ENCODE measurements at regions not wholly inside any gene's neighbourhood (a gene's known extent, or its start where the extent isn't known, plus 50 kb on each side); places are given as distances from the start of the nearest gene placed in this dataset.

DNA sequence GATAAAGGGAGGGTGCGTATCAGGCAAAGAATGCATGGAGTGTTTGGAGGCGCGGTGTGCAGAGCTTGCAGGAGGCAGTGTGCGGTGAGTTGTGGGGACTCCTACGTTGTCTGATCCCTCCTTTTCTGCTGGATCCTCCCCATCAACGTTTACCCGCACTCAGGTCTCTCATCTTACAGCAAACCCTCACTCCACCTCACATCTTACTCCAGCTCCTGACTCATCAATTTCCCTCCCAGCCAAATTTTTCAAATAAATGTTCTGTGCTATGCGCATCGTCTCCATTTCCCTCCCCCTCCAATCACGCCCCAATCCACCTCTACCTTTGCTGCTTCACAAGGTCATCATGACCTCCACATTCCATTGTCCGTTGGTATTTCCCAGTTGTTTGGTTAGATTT is 138.9 kb upstream of the KLF4 start:
- TF ChIP-seq POLR2A (IDR thresholded peaks at IDR 0.05) = no peak
- TF ChIP-seq, protein P1, sequence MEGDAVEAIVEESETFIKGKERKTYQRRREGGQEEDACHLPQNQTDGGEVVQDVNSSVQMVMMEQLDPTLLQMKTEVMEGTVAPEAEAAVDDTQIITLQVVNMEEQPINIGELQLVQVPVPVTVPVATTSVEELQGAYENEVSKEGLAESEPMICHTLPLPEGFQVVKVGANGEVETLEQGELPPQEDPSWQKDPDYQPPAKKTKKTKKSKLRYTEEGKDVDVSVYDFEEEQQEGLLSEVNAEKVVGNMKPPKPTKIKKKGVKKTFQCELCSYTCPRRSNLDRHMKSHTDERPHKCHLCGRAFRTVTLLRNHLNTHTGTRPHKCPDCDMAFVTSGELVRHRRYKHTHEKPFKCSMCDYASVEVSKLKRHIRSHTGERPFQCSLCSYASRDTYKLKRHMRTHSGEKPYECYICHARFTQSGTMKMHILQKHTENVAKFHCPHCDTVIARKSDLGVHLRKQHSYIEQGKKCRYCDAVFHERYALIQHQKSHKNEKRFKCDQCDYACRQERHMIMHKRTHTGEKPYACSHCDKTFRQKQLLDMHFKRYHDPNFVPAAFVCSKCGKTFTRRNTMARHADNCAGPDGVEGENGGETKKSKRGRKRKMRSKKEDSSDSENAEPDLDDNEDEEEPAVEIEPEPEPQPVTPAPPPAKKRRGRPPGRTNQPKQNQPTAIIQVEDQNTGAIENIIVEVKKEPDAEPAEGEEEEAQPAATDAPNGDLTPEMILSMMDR (IDR thresholded peaks at IDR 0.05) = no peak
- Histone ChIP-seq H3K4me3 (no peak overlapping the region), H3K27ac (no peak overlapping the region), H3K36me3 (no peaks in the 10 kb centered on the region), H3K27me3 (no peaks in the 10 kb centered on the region), H3K9me3 (no peaks in the 10 kb centered on the region), H3K4me1 (no peaks in the 10 kb centered on the region)
- DNase-seq = no peak

- Histone ChIP-seq H3K9me3 (no peaks in the 10 kb centered on the region), H3K36me3 (no peaks in the 10 kb centered on the region), H3K4me1 (no peaks in the 10 kb centered on the region), H3K27ac (no peak overlapping the region), H3K27me3 (no peaks in the 10 kb centered on the region), H3K4me3 (no peak overlapping the region)
- no peak for DNase-seq
- TF ChIP-seq, protein P1 (IDR thresholded peaks at IDR 0.05) = no peak
- TF ChIP-seq POLR2A (IDR thresholded peaks at IDR 0.05) = no peak
Measured at GRCh38 chr9:107627781-107628180, 138.2 kb upstream of the KLF4 start.

DNA sequence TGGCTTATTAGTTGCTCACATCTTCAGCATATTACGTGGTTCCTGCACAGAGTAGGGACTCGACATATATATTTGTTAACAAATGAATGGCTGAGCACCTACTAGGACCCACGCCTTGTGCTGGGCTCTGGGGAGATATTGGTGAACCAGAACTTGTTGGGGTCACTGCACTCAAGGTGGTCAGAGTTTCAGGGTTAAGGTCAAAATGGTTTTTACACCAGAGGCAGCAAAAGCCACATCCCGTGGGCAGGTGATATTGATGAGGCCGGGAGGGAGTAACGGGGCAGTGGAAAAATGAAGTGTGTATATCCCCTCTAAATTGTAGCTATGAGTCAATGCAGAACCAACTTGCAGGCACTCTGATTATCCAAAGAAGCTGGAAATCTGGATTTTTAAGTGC is 136.5 kb upstream of the KLF4 start:
- H3K27me3 ChIP-seq = no peaks in the 10 kb centered on the region
- H3K4me3 ChIP-seq = no peak overlapping the region
- no peaks in the 10 kb centered on the region for H3K9me3 ChIP-seq
- TF ChIP-seq POLR2A (IDR thresholded peaks at IDR 0.05) = no peak
- TF ChIP-seq, protein P1 (IDR thresholded peaks at IDR 0.05) = no peak
- H3K27ac ChIP-seq = no peak overlapping the region
- DNase-seq = no peak
- peaks cover 0 to 3% (median 0%) of the 10 kb centered on the region in 4 donors for H3K4me1 ChIP-seq
- H3K36me3 ChIP-seq = no peaks in the 10 kb centered on the region

DNA sequence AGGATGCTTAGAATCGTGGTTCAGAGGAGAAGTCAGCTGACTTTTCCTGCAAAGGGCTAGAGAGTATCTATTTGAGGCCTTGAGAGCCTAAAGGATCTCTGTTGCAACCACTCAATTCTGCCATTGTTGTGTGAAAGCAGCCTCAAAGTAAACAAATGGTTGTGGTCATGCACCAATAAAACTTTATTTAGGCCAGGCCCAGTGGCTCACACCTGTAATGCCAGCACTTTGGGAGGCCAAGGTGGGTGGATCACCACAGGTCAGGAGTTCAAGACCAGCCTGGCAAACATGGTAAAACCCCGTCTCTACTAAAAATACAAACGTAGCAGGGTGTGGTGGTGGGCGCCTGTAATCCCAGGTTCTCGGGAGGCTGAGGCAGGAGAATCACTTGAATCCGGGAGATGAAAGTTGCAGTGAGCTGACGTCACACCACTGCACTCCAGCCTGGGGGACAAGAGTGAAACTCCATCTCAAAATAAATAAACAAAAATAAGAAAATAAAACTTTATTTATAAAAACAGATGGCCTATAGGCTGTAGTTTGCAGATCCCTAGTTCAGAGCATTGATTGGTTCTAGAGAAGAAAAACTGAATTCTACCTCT is 135.9 kb upstream of the KLF4 start:
- no peaks in the 10 kb centered on the region for H3K36me3 ChIP-seq
- peaks cover 0 to 4% (median 0%) of the 10 kb centered on the region in 4 donors for H3K4me1 ChIP-seq
- TF ChIP-seq POLR2A (IDR thresholded peaks at IDR 0.05) = no peak
- TF ChIP-seq, protein P1 (IDR thresholded peaks at IDR 0.05) = no peak
- DNase-seq = no peak
- no peaks in the 10 kb centered on the region for H3K9me3 ChIP-seq
- H3K27ac ChIP-seq = no peak overlapping the region
- no peaks in the 10 kb centered on the region for H3K27me3 ChIP-seq
- no peak overlapping the region for H3K4me3 ChIP-seq

DNA sequence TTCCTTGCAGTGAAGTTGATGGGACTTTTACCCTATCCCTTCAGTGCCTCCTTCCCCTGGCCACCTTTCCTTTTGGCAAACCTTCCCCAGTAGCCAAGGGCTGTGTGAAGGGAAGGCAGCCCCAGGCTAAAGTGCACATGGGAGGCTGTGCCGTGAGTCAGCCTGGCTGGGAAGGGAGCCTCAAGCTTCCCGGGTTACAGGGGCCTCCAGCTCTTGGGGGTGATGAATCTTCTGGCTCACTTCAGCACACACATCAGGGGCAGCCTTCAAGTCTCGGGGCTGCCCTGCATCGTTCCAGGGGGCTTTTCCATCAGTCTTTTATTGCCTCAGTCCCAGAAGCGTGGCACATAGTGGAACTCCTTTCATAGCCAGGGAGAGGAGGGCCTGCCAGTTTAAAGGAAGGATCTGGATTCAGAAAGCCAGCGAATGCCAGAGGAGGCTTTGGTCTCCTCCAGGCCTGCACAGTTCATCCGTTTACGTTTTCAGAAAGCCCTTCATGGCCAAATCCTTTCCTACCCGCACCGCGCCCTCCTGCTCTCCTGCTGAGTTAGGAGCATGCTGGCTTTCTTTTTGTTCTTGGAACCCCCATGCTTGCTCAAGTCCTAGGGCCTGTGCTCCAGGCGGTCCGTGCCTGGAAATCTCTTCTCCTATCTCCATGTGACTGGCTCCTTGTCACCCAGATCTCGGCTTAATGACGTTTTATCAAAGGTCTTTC is 134.8 kb upstream of the KLF4 start:
- H3K36me3 ChIP-seq = no peaks in the 10 kb centered on the region
- no peak overlapping the region for H3K27ac ChIP-seq
- DNase-seq = no peak

More for the DNA sequence above, 134.8 kb upstream of the KLF4 start:
- Histone ChIP-seq H3K4me1 (peaks cover 0 to 4% (median 0%) of the 10 kb centered on the region in 4 donors), H3K4me3 (no peak overlapping the region), H3K9me3 (no peaks in the 10 kb centered on the region), H3K27me3 (no peaks in the 10 kb centered on the region)
- TF ChIP-seq POLR2A (IDR thresholded peaks at IDR 0.05) = no peak
- TF ChIP-seq, protein P1 (IDR thresholded peaks at IDR 0.05) = no peak
